ENCODE measurements at regions not wholly inside any gene's neighbourhood (a gene's known extent, or its start where the extent isn't known, plus 50 kb on each side); places are given as distances from the start of the nearest gene placed in this dataset.
"Not testable (repeated sequence)": the region's sequence is repeated elsewhere in the genome, so short reads cannot be mapped to it uniquely, and the experiment has no call there.

- DNase-seq: no peak
Measured at GRCh38 chr10:80753612-80754011, 215.9 kb downstream of the SH2D4B start.

GRCh38 chr10:80755893-80756292 is 218.2 kb downstream of the SH2D4B start:
- no peak for DNase-seq

GRCh38 chr10:80759693-80760092 is 222.0 kb downstream of the SH2D4B start:
- no peak for DNase-seq

GRCh38 chr10:80760914-80761371 is 223.2 kb downstream of the SH2D4B start:
- no peak for DNase-seq

GRCh38 chr10:80767963-80768362 is 230.3 kb downstream of the SH2D4B start:
- no peak for DNase-seq

- no peak for DNase-seq
Measured at GRCh38 chr10:80769700-80770160, 232.0 kb downstream of the SH2D4B start.

- no peak for DNase-seq
Measured at GRCh38 chr10:80770239-80770638, 232.5 kb downstream of the SH2D4B start.

GRCh38 chr10:80771285-80771684 is 233.6 kb downstream of the SH2D4B start:
- no peak for DNase-seq

- no peak for DNase-seq
Measured at GRCh38 chr10:80771902-80772555, 234.3 kb downstream of the SH2D4B start.

- no peak for DNase-seq
Measured at GRCh38 chr10:80772596-80772995, 234.9 kb downstream of the SH2D4B start.

GRCh38 chr10:80784695-80785094 is 247.0 kb downstream of the SH2D4B start:
- DNase-seq: no peak

- DNase-seq: no peak
Measured at GRCh38 chr10:80786322-80786721, 248.6 kb downstream of the SH2D4B start.

- DNase-seq: no peak
Measured at GRCh38 chr10:80787952-80788351, 250.2 kb downstream of the SH2D4B start.

- DNase-seq: no peak
Measured at GRCh38 chr10:80794994-80795393, 257.3 kb downstream of the SH2D4B start.

GRCh38 chr10:80805343-80806020 is 267.8 kb downstream of the SH2D4B start:
- DNase-seq: no peak

- no peak for DNase-seq
Measured at GRCh38 chr10:80814147-80814652, 276.5 kb downstream of the SH2D4B start.

- no peak for DNase-seq
Measured at GRCh38 chr10:80829151-80829550, 291.4 kb downstream of the SH2D4B start.

- DNase-seq: no peak
Measured at GRCh38 chr10:80829562-80829961, 291.9 kb downstream of the SH2D4B start.

GRCh38 chr10:80832693-80833092 is 295.0 kb downstream of the SH2D4B start:
- DNase-seq: not testable (repeated sequence)

- DNase-seq: no peak
Measured at GRCh38 chr10:80855348-80855971, 317.8 kb downstream of the SH2D4B start.

- DNase-seq: no peak
Measured at GRCh38 chr10:80856186-80856585, 318.5 kb downstream of the SH2D4B start.

- DNase-seq: not testable (repeated sequence)
Measured at GRCh38 chr10:80859279-80859678, 321.6 kb downstream of the SH2D4B start.

GRCh38 chr10:80860719-80861118 is 323.0 kb downstream of the SH2D4B start:
- no peak for DNase-seq

GRCh38 chr10:80861882-80862281 is 324.2 kb downstream of the SH2D4B start:
- no peak for DNase-seq

Data from stimulated activated CD4-positive, alpha-beta T cell treated with anti-CD3 and anti-CD28 coated beads, Interleukin-2, amount 100 ng/mL, for 24 hours (primary cell).